ENCODE measurements at regions not wholly inside any gene's neighbourhood (a gene's known extent, or its start where the extent isn't known, plus 50 kb on each side); places are given as distances from the start of the nearest gene placed in this dataset.

DNA sequence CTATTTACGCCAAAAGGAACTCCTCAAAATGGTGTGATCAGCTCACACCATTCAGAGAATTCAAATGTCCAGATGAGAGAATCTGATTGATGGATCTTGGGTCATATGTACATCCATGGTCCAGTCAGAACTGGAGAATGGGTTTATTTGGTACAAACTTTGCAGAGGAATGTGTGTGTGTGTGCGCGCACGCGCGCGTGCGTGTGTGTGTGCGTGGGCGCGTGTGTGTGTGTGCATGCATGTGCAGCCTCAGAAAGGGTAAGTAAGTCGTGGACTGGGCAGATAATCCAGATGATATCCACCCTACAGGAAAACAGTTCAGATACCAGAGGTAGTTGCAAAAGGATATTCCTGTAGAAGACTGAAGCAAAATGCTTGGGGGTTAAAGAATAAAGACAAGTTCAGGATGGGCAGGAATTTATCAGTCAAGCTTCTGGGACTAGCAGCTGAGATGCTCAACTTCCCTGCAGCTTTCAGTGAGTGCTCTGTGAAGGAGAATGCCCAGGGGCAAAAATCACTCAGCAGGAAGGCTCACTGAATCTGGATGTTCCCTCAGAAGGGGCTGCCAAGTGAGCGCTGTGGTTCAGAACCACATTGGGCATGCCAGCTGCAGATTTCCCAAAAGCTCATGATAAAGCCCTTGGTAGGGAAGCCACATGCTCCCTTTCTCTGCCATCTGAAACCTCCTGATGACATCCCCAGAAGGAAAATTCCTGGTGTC is 440.5 kb upstream of the SGCD start:
- in situ Hi-C loops (cut with MboI; ENCODE audit: low sequenced_read_pairs) = no loop called here

GRCh38 chr5:155895484-155895883 is 431.5 kb upstream of the SGCD start:
- in situ Hi-C loops (cut with MboI; ENCODE audit: low sequenced_read_pairs) = no loop called here

GRCh38 chr5:155897761-155898160 is 429.2 kb upstream of the SGCD start:
- in situ Hi-C loops (cut with MboI; ENCODE audit: low sequenced_read_pairs) = no loop called here

DNA sequence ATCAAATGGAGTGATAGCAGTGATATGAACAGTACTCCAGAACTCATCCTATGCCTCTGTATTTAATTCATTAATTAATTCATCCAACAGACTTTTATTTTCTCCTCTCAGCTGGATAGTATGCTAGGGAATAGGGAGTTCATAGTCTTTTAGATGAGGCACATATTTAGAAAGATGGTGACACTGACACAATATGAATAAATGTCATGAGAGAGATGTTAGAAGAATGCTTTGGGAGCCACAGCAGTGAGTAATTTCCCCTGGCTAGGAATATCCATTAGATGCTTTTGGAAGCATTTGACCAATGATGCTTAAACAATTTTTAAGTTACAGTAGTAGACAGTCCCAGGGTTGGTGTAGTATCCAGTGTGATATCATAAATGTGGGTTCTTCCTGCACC is 428.7 kb upstream of the SGCD start:
- in situ Hi-C loops (cut with MboI; ENCODE audit: low sequenced_read_pairs) = no loop called here

DNA sequence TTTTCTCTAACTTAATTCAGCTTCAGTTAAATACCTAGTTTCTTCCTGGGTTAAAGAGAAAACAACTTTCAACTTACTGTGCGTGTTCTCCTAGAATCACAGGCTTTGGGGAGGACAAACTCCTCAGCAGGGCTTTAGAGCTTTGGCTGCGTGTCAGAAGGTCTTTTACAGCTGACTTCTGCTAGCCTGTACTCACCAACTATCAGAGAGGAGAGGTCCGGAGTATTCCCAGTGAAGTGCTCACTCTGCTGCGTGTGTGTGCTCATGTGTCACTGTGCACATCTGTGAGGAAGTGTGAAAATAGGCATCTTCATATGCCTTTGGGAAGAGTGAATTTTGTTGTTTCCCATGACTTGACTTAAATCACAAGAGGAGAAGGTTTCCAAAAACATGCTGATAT is 423.2 kb upstream of the SGCD start:
- in situ Hi-C loops (cut with MboI; ENCODE audit: low sequenced_read_pairs) = no loop called here

DNA sequence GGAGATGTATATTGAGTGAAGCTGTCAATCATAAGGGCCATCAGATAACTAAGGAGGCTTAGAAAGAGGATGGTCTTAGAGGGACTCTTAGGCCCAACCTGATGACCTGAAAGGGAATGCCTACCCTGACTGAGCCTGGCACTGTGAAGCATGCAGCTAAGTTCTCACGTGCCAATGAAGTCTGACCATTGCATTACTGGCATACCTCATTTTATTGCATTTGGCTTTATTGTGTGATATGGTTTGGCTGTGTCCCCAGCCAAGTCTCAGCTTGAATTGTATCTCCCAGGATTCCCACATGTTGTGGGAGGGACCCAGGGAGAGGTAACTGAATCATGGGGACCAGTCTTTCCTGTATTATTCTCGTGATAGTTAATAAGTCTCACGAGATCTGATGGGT is 421.6 kb upstream of the SGCD start:
- in situ Hi-C loops (cut with MboI; ENCODE audit: low sequenced_read_pairs) = no loop called here

DNA sequence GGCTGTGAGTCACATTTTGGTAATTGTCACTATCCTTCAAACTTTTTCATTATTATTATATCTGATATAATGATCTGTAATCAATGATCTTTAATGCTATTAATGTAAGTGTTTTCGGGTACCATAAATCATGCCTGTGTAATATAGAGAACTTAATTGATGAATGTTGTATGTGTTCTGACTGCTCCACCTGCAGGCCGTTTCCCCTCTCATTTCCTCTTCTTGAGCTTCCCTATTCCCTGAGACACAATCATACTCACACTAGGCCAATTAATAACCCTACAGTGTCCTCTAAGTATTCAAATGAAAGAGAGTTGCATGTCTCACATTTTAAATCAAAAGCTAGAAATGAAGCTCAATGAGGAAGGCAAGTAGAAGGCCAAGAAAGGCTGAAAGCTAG is 420.9 kb upstream of the SGCD start:
- in situ Hi-C loops (cut with MboI; ENCODE audit: low sequenced_read_pairs) = no loop called here

- in situ Hi-C loops (cut with MboI; ENCODE audit: low sequenced_read_pairs) = no loop called here
Measured at GRCh38 chr5:155908543-155908942, 418.4 kb upstream of the SGCD start.

DNA sequence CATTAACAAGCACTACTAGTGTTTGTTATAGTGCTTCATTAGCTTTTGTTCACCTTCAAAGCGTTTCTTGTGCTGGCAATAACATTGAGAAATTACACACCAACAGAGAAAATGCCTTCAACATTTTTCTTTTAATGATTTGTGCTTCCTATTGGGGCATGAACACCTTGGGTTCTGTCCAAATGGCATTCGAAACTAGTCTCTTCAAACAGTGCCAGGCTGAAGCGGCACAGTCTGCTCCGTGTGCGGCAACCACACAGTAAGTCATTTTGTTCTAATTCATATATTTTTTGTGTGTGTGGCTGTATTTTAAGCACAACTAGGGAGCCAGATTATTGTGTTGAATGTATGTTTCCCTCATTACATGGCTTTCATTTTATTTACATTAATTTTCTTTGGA is 414.7 kb upstream of the SGCD start:
- in situ Hi-C loops (cut with MboI; ENCODE audit: low sequenced_read_pairs) = no loop called here

DNA sequence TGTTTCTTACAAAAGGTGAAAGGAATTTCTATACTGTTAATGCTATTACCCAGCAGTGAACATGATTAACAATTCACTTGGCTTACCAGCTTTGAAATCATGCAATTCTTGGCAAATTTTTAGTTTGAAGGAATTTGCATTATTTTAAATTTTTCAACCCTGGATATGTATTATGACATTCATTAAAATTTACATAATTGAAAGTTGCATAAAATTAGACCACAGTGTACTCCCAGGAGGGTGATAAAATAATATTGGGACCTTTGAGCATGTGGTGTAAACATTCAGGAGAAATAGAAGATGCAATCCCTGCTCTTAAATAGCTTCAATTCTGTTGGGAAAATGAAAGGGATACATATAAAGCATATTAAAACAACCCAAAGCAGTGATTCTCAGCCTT is 412.2 kb upstream of the SGCD start:
- in situ Hi-C loops (cut with MboI; ENCODE audit: low sequenced_read_pairs) = no loop called here

GRCh38 chr5:155915601-155916000 is 411.4 kb upstream of the SGCD start:
- in situ Hi-C loops (cut with MboI; ENCODE audit: low sequenced_read_pairs) = no loop called here

- in situ Hi-C loops (cut with MboI; ENCODE audit: low sequenced_read_pairs) = no loop called here
Measured at GRCh38 chr5:155919126-155919525, 407.8 kb upstream of the SGCD start.

GRCh38 chr5:155919725-155920124 is 407.2 kb upstream of the SGCD start:
- in situ Hi-C loops (cut with MboI; ENCODE audit: low sequenced_read_pairs) = no loop called here

DNA sequence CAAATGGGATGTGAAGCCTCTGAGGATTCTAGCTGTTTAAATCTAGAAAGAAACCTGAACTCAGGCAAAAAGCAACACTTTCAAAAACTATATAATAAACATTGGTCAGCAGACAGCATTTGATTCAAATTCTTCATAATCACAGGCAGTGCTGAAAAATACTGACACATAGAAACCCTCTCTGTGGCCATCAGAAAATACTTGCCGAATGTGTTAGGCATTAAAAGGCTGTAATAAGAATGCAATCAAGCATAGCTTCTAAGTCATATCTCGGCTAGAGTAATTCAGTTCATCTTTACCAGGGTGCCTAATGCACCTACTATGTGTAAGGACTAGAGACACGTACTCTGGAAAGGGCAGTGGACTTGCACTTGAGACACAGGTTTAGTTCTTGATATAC is 405.3 kb upstream of the SGCD start:
- in situ Hi-C loops (cut with MboI; ENCODE audit: low sequenced_read_pairs) = no loop called here

GRCh38 chr5:155923784-155924183 is 403.2 kb upstream of the SGCD start:
- in situ Hi-C loops (cut with MboI; ENCODE audit: low sequenced_read_pairs) = no loop called here

GRCh38 chr5:155926031-155926430 is 400.9 kb upstream of the SGCD start:
- in situ Hi-C loops (cut with MboI; ENCODE audit: low sequenced_read_pairs) = no loop called here

- in situ Hi-C loops (cut with MboI; ENCODE audit: low sequenced_read_pairs) = no loop called here
Measured at GRCh38 chr5:155926766-155927165, 400.2 kb upstream of the SGCD start.

DNA sequence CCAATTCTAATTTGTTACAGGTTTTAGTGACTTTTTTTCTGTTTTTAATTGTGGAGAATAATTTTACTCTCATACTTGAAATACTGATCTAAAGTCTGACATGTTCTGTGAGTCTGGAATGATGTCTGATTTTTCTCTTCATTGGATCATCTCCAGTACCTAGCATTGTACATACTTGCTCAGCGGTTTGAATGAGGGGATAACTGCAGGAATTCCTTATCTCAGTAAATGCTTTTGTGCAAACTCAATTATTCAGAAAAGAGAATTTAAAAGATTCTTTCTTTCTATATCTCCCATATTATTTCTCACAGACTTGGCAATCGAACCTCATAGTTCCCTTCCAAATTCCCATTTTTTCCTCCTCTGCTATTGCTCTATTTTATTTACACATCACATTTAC is 397.9 kb upstream of the SGCD start:
- in situ Hi-C loops (cut with MboI; ENCODE audit: low sequenced_read_pairs) = no loop called here

DNA sequence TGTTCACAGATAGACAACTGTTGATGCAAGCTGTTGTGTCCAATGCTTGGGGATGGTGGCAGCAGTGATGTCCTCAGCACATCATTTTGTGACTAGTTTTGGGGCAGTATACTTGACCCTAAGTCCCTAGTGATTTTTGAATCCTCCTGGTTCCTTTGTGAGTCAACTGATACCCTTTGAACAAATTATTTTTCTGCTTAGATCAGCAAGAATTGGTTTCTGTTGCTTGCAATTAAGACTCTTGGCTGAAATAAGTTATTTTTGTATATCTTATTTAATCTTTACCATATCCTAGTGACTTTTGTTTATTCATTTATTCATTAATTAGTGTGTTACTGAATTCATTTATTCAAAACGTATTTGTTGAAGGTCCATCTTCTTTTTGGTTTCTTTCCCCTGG is 392.0 kb upstream of the SGCD start:
- in situ Hi-C loops (cut with MboI; ENCODE audit: low sequenced_read_pairs) = no loop called here

GRCh38 chr5:155935723-155936122 is 391.2 kb upstream of the SGCD start:
- in situ Hi-C loops (cut with MboI; ENCODE audit: low sequenced_read_pairs) = no loop called here

- in situ Hi-C loops (cut with MboI; ENCODE audit: low sequenced_read_pairs) = no loop called here
Measured at GRCh38 chr5:155936520-155937406, 390.2 kb upstream of the SGCD start.

DNA sequence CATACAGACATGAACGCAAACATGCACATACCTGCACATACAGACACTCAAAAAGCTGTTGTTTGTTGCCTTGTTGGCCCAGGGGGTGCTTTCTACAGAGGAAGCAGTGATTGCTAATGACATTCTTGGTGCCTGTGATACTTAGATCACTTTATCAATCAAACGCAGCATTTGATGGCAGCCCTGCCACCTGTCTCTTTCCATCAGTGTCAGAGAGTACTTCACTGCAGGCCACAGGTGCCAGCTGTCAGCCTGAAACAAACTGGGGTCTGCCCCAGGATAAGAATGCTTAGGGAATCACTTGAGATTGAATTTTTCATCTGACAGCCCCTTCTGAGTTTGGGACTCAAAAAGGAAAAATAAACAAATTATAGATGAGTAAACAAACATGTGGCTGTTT is 388.9 kb upstream of the SGCD start:
- in situ Hi-C loops (cut with MboI; ENCODE audit: low sequenced_read_pairs) = no loop called here
